GM10248 (cell line): ENCODE measurements at regions not wholly inside any gene's neighbourhood (a gene's known extent, or its start where the extent isn't known, plus 50 kb on each side); places are given as distances from the start of the nearest gene placed in this dataset.

Experiments
- CTCF ChIA-PET: fragments of 300-600 bp; sonication (Branson Sonifier 250); formaldehyde crosslinking; extraction: SDS; loops from one replicate; lab custom pipeline; 2021; ENCODE audit warnings: antibody characterized with exemption; lab: Yijun Ruan, JAX
- POLR2A ChIA-PET: fragments of 350-650 bp; sonication (Branson Sonifier 250); formaldehyde crosslinking; extraction: SDS; loops from one replicate; lab custom pipeline; 2020; ENCODE audit warnings: antibody characterized with exemption; lab: Yijun Ruan, JAX
- DNase-seq: peaks from one replicate; pipeline ENCODE4 v3.0.0; 2012; ENCODE audit errors: extremely low spot score
- CTCF ChIP-seq: IDR thresholded peaks from 2 replicates; pipeline ENCODE4 v1.5.1; 2012; ENCODE audit warnings: mild to moderate bottlenecking, low read depth; ENCODE audit errors: extremely low read depth, missing control alignments, control extremely low read depth

GRCh38 chr14:100644784-100645183, 57.6 kb upstream of the BEGAIN start:
- ChIA-PET POLR2A (no interaction called here), CTCF (interaction anchor here (1.5 to 4.2 kb wide), 9 partner anchors 8 to 261 kb away, joined by 4 to 120 read pairs (median 11); no protein-coding TSS in a partner anchor)
- DNase-seq = no peak
- no peak for TF ChIP-seq CTCF

GRCh38 chr14:100645196-100645981, 58.2 kb upstream of the BEGAIN start:
- POLR2A ChIA-PET = no interaction called here
- TF ChIP-seq CTCF = peak; percentile 69
- CTCF ChIA-PET = interaction anchor here (0.7 to 4.2 kb wide), 35 partner anchors 9 to 452 kb away, joined by 3 to 120 read pairs (median 4); no protein-coding TSS in a partner anchor
- DNase-seq = peak; percentile 88

GRCh38 chr14:100645982-100646314, 58.7 kb upstream of the BEGAIN start:
- ChIA-PET CTCF (interaction anchor here (0.7 to 4.2 kb wide), 35 partner anchors 9 to 453 kb away, joined by 3 to 120 read pairs (median 4); no protein-coding TSS in a partner anchor), POLR2A (no interaction called here)
- no peak for DNase-seq
- no peak for TF ChIP-seq CTCF

- TF ChIP-seq CTCF = no peak
These were observed 61.4 kb upstream of the BEGAIN start for GRCh38 chr14:100648474-100649172.

GRCh38 chr14:100649173-100649519, 61.9 kb upstream of the BEGAIN start:
- ChIA-PET POLR2A (no interaction called here), CTCF (interaction anchor here (1.1 to 1.8 kb wide), 4 partner anchors 12 to 265 kb away, joined by 3 to 4 read pairs (median 4); no protein-coding TSS in a partner anchor)
- no peak for TF ChIP-seq CTCF
- no peak for DNase-seq

More at GRCh38 chr14:100648474-100649172, 61.4 kb upstream of the BEGAIN start:
- ChIA-PET POLR2A (no interaction called here), CTCF (interaction anchor here (0.8 to 1.2 kb wide), 4 partner anchors 11 to 264 kb away, joined by 3 to 5 read pairs (median 4); no protein-coding TSS in a partner anchor)
- DNase-seq = no peak

GRCh38 chr14:100651999-100652508, 64.8 kb upstream of the BEGAIN start:
- POLR2A ChIA-PET = no interaction called here
- no peak for TF ChIP-seq CTCF
- no peak for DNase-seq
- CTCF ChIA-PET = interaction anchor here (1.0 to 8.6 kb wide), 9 partner anchors 8 to 966 kb away, joined by 3 to 71 read pairs (median 5); no protein-coding TSS in a partner anchor
